LNCAP (cell line): ENCODE measurements at regions not wholly inside any gene's neighbourhood (a gene's known extent, or its start where the extent isn't known, plus 50 kb on each side); places are given as distances from the start of the nearest gene placed in this dataset.

Experiments used
- TF ChIP-seq, protein P1 (sequence below): fragments of 450-650 bp; IDR thresholded peaks from 2 replicates; pipeline ENCODE4 v1.5.1; 2017; ENCODE audit warnings: mild to moderate bottlenecking

DNA sequence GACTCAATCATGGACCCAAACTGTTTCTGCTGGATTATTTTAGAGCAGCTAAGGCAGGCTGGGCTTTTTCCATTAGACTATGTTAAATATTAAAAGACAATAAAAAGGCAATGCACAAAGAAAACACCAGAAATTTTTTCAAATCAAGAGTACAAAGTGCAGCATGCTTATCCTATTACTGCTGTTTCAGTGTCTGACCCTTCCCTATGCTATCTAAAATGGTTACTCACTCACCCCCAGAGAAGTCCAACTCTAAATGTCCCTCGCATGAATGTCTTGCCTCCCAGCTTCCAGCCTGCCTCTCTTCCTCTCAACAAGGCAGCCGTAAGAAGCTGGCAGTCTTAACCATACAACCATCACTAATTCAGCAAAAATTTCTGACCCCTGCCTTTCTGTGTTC is 108.7 kb upstream of the SYT6 start:
- TF ChIP-seq, protein P1, sequence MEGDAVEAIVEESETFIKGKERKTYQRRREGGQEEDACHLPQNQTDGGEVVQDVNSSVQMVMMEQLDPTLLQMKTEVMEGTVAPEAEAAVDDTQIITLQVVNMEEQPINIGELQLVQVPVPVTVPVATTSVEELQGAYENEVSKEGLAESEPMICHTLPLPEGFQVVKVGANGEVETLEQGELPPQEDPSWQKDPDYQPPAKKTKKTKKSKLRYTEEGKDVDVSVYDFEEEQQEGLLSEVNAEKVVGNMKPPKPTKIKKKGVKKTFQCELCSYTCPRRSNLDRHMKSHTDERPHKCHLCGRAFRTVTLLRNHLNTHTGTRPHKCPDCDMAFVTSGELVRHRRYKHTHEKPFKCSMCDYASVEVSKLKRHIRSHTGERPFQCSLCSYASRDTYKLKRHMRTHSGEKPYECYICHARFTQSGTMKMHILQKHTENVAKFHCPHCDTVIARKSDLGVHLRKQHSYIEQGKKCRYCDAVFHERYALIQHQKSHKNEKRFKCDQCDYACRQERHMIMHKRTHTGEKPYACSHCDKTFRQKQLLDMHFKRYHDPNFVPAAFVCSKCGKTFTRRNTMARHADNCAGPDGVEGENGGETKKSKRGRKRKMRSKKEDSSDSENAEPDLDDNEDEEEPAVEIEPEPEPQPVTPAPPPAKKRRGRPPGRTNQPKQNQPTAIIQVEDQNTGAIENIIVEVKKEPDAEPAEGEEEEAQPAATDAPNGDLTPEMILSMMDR = no peak

DNA sequence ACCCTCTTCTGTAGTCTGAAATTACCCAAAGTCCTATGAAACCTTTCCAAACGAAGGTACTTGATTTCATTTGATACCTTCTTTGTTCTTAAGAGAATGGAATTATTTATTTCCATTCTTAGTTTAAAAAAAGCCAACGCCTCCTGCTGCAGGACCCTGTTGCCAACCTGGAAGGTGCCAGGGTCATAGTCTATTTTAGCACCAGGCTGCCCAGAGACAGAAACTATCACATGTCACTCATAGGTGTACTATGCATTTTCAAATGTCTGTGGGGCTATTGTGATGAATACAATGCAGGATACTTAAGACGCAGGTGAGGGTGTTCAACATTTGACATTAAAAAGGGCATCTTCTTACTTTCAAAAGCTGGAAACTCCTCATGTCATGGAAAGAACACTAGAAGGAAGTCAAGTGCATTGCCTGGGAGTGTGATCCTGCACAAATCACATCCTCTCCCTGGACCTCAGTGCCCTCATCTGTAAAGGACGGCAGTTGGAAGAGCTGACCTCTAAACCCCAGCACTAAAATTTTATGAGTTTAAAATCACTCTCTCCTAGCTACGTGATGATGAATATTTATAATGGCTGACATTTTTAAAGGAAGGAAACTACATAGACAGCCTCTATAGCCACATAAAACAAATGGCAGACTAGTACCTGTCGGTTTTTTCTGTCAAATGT is 107.3 kb upstream of the SYT6 start:
- TF ChIP-seq, protein P1 = no peak

DNA sequence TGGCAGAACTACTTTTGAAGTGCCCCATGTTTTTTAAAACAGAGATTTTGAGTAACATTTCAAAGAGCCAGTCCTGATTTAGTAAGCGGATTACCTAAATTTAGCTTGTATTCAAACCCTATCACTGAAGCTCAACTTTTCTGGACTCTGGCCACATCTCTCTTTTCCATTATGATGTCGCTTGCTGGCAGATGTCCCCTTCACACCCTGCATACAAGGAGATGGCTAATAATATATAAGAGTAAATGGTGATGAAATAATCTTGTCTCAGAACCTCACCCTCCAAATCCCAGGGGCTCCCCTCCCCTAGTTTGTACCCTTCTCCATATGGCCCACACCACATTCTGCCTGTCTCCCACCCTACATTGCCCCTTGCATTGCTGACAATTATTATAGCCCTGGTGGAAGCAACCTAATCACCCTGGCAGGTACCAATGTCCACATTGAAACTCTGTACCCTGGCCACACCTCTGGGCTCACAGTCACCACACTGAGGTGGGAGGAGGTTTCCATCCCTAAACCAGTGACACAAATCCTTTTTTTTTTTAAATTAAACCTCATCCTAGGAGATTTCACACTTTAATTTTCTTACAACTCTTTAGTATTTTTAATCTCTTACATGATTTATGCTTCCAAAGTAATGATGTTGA is 106.0 kb upstream of the SYT6 start:
- TF ChIP-seq, protein P1 = no peak

DNA sequence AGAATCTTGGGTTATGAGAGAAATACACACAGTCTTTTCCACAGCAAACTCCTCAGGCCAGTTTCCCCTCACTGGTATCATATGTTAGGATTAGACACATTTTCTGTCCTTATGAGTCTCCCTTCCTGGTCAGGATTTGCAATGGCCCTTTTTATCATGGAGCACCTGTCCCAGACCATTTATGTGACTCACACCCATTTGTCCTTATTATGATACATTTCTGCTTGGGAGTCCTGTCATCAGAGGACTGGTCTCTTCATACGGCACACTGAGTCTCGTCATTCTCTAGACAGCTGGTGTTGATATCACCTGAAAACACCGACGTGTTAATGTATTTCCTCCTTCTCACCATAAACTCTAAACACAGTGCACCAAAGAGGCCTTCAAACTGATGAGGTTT is 105.0 kb upstream of the SYT6 start:
- TF ChIP-seq, protein P1 = no peak

DNA sequence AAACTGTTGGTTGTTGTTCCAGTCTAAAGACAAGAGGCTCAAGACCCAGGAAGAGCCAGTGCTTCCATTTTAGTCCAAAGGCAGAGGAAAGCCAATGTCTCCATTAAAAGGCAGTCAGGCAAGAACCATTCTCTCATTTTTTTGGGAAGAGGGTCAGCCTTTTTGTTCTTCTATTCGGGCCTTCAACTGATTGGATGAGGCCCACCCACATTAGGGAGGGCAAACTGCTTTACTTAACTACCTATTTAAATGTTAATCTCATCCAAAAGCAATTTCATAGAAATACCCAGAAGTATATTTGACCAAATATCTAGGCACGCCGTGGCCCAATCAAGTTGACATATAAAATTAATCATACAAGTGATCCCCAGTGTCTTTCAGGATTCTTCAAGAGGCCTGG is 104.4 kb upstream of the SYT6 start:
- TF ChIP-seq, protein P1 = no peak

DNA sequence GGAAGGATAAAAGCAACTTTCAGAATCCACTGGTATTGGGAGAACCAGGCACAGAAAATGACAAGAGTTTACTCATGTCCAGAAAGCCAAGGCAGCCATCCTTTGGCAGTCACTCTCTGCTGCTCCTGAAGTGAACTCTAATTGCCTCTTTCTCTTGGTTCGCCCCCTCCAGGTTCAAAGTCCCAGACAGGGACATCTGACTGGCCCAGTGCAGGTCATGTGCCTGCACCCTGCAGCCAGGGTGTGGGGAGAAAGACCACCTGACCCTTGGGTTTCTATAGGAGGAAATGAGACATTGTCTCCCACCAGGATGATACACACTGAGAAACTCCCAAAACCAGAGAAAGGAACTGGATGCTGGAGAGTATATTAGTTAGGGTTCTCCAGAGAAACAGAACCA is 103.9 kb upstream of the SYT6 start:
- TF ChIP-seq, protein P1 = no peak

DNA sequence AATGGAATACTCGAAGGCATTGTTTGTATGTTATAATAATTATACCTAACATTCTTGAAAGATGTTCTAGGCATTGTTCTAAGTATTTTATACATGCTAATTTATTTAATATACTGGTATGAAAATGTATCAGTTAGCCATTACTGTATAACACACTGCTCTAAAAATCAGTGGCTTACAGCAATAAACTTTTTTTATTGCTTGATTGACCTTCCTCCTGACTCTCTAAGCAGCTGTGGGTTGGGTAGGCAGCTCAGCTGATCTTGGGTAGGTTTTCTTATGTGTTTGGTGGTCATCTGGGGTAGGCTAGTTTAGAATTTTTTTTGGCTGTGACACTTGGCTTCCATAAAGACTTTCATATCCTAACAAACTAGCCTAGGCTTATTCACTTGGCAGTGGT is 100.2 kb upstream of the SYT6 start:
- TF ChIP-seq, protein P1 = no peak

DNA sequence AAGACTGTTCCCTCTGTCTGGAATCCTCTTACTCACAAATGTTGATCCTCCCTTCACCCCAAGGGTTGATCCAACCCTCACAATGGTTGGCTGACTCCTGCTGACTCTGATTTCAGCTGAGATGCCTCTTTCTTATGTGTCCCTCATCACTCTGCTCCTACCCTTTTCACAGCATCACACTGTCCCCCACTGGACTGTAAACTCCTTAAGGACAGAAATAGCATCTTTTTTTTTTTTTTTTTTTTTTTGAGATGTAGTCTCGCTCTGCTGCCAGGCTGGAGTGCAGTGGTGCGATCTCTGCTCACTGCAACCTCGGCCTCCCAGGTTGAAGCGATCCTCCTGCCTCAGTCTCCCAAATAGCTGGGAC is 97.9 kb upstream of the SYT6 start:
- TF ChIP-seq, protein P1 = no peak
